Tibial nerve (tissue), 3 donors: ENCODE measurements at regions not wholly inside any gene's neighbourhood (a gene's known extent, or its start where the extent isn't known, plus 50 kb on each side); places are given as distances from the start of the nearest gene placed in this dataset.

ENCODE experiments used
- CTCF ChIP-seq, 5 experiments: fragments of 200-600 bp in 3 of 5; fragments of 450-650 bp in 2 of 5; sonication (generic) in 3 of 5; IDR thresholded peaks; one replicate each; pipeline ENCODE4 v1.5.1; 2016 to 2019; ENCODE audit warnings: antibody characterized with exemption in 5 of 5, mild to moderate bottlenecking in 3 of 5, moderate library complexity in 2 of 5
- POLR2A ChIP-seq, 2 donors: fragments of 450-650 bp; IDR thresholded peaks; one replicate each; pipeline ENCODE4 v1.6.1; 2017; ENCODE audit warnings: antibody characterized with exemption in 2 of 2, mild to moderate bottlenecking in 2 of 2, moderate library complexity in 2 of 2

GRCh38 chr6:166253778-166254204 is 54.4 kb downstream of the PRR18 start:
- TF ChIP-seq CTCF (IDR thresholded peaks at IDR 0.05) (no peak), POLR2A (IDR thresholded peaks at IDR 0.05) (no peak)
